SK-N-SH (cell line): ENCODE measurements at regions not wholly inside any gene's neighbourhood (a gene's known extent, or its start where the extent isn't known, plus 50 kb on each side); places are given as distances from the start of the nearest gene placed in this dataset.

Source experiments
- CTCF ChIA-PET: fragments of 300-600, 350-600 bp; formaldehyde crosslinking; extraction: SDS; loops from one replicate; lab custom pipeline; 2021; lab: Yijun Ruan, JAX
- POLR2A ChIA-PET: fragments of 350-600 bp; sonication (Branson Sonifier 250); formaldehyde crosslinking; extraction: SDS; loops from one replicate; lab custom pipeline; 2020; ENCODE audit warnings: antibody characterized with exemption, inconsistent platforms; lab: Yijun Ruan, JAX
- DNase-seq: peaks from one replicate; pipeline ENCODE4 v3.0.0; 2012
- H2AFZ ChIP-seq: fragments of 200-600 bp; sonication (generic); 2 replicates; pipeline ENCODE4 v1.8.1; 2016; ENCODE audit warnings: antibody characterized with exemption, mild to moderate bottlenecking, low read depth
- H3F3A ChIP-seq: fragments of 200-600 bp; sonication (generic); replicated peaks from 2 replicates; pipeline ENCODE3; 2016; ENCODE audit warnings: antibody characterized with exemption, mild to moderate bottlenecking; ENCODE audit not compliant: insufficient read depth
- H3K27ac ChIP-seq, 2 experiments: fragments of 200-500 bp in 1 of 2; fragments of 200-600 bp in 1 of 2; sonication (Bioruptor generic) in 1 of 2; sonication (generic), shearing (Covaris generic) in 1 of 2; 2 replicates each; pipeline versions ENCODE4 v1.5.1 to v1.6.1; 2014 to 2016; ENCODE audit warnings: low read depth in 2 of 2, inconsistent platforms in 1 of 2, low read length in 1 of 2, mild to moderate bottlenecking in 1 of 2, mixed read lengths in 1 of 2
- H3K27me3 ChIP-seq: fragments of 200-600 bp; sonication (generic), shearing (Covaris generic); 2 replicates; pipeline ENCODE4 v1.6.1; 2016; ENCODE audit warnings: mixed run types; ENCODE audit not compliant: insufficient read depth
- H3K36me3 ChIP-seq, 2 experiments: fragments of 200-500 bp in 1 of 2; fragments of 200-600 bp in 1 of 2; sonication (Bioruptor generic) in 1 of 2; sonication (generic) in 1 of 2; replicated peaks in 1 of 2; 2 replicates each; pipeline versions ENCODE3 to v1.5.1; 2014 to 2016; ENCODE audit warnings: low read length in 1 of 2, mild to moderate bottlenecking in 1 of 2; ENCODE audit not compliant: insufficient read depth in 2 of 2, control insufficient read depth in 1 of 2
- H3K4me1 ChIP-seq, 2 experiments: fragments of 200-500 bp in 1 of 2; fragments of 200-600 bp in 1 of 2; sonication (Bioruptor generic) in 1 of 2; sonication (generic), shearing (Covaris generic) in 1 of 2; 2 replicates each; pipeline versions ENCODE4 v1.5.1 to v1.6.1; 2014 to 2016; ENCODE audit warnings: low read depth in 1 of 2, low read length in 1 of 2, mixed run types in 1 of 2; ENCODE audit not compliant: insufficient read depth in 2 of 2, control insufficient read depth in 1 of 2
- H3K4me2 ChIP-seq: fragments of 200-600 bp; sonication (generic), shearing (Covaris generic); 2 replicates; pipeline ENCODE4 v1.6.1; 2017; ENCODE audit warnings: mixed run types
- H3K4me3 ChIP-seq, 2 experiments: fragments of 200-500 bp in 1 of 2; fragments of 200-600 bp in 1 of 2; sonication (Bioruptor generic) in 1 of 2; sonication (generic), shearing (Covaris generic) in 1 of 2; 2 replicates each; pipeline versions ENCODE4 v1.5.1 to v1.8.1; 2014 to 2016; ENCODE audit warnings: low read depth in 2 of 2, inconsistent platforms in 1 of 2, low read length in 1 of 2, mild to moderate bottlenecking in 1 of 2, mixed read lengths in 1 of 2, moderate library complexity in 1 of 2
- H3K79me2 ChIP-seq: fragments of 200-600 bp; sonication (generic); 2 replicates; pipeline ENCODE4 v1.8.1; 2017; ENCODE audit warnings: mild to moderate bottlenecking; ENCODE audit not compliant: insufficient read depth
- H3K9ac ChIP-seq: fragments of 200-600 bp; sonication (generic); 2 replicates; pipeline ENCODE4 v1.6.1; 2017; ENCODE audit warnings: mixed run types
- H3K9me2 ChIP-seq: fragments of 200-600 bp; sonication (generic); 2 replicates; pipeline ENCODE4 v1.6.1; 2017; ENCODE audit warnings: mixed run types
- H3K9me3 ChIP-seq: fragments of 200-600 bp; sonication (generic); 2 replicates; pipeline ENCODE4 v1.6.1; 2017; ENCODE audit warnings: mixed run types, mild to moderate bottlenecking, moderate library complexity
- H4K20me1 ChIP-seq: fragments of 200-600 bp; sonication (generic); 2 replicates; pipeline ENCODE4 v1.6.1; 2017; ENCODE audit warnings: mild to moderate bottlenecking, mixed run types; ENCODE audit not compliant: insufficient read depth
- CHD2 ChIP-seq: fragments of 150-350 bp; IDR thresholded peaks from 2 replicates; pipeline ENCODE4 v1.6.1; 2018; ENCODE audit warnings: low read length; ENCODE audit not compliant: partially characterized antibody
- ELF1 ChIP-seq: IDR thresholded peaks from 2 replicates; pipeline ENCODE4 v1.4.0; 2012
- EP300 ChIP-seq, 2 experiments: IDR thresholded peaks; 2 replicates each; pipeline versions ENCODE4 v1.4.0 to v1.6.1; 2012; ENCODE audit warnings: borderline replicate concordance in 1 of 2, low read depth in 1 of 2, low read length in 1 of 2
- GABPA ChIP-seq: IDR thresholded peaks from 2 replicates; pipeline ENCODE4 v1.4.0; 2012; ENCODE audit warnings: low read depth, mild to moderate bottlenecking
- JUND ChIP-seq: IDR thresholded peaks from 2 replicates; pipeline ENCODE4 v1.4.0; 2012
- MXI1 ChIP-seq: IDR thresholded peaks from 2 replicates; pipeline ENCODE4 v1.6.1; 2012; ENCODE audit warnings: mild to moderate bottlenecking, low read depth, low read length, improper control_type of control experiment
- NFIC ChIP-seq: IDR thresholded peaks from 2 replicates; pipeline ENCODE4 v1.4.0; 2012; ENCODE audit warnings: borderline replicate concordance
- NRF1 ChIP-seq: IDR thresholded peaks from 2 replicates; pipeline ENCODE4 v1.6.1; 2012; ENCODE audit warnings: low read depth, mild to moderate bottlenecking, low read length
- RAD21 ChIP-seq: IDR thresholded peaks from 2 replicates; pipeline ENCODE4 v1.6.1; 2012; ENCODE audit warnings: mild to moderate bottlenecking, low read length
- RCOR1 ChIP-seq: fragments of 150-350 bp; IDR thresholded peaks from 2 replicates; pipeline ENCODE4 v1.6.1; 2017; ENCODE audit warnings: antibody characterized with exemption, low read length
- SIN3A ChIP-seq: IDR thresholded peaks from 2 replicates; pipeline ENCODE4 v1.6.1; 2012; ENCODE audit warnings: low read depth, mild to moderate bottlenecking, low read length, moderate library complexity, borderline replicate concordance
- TAF1 ChIP-seq: IDR thresholded peaks from 2 replicates; pipeline ENCODE4 v1.6.1; 2012; ENCODE audit warnings: low read depth, mild to moderate bottlenecking, low read length, moderate library complexity, borderline replicate concordance
- TEAD4 ChIP-seq: IDR thresholded peaks from 2 replicates; pipeline ENCODE4 v1.4.0; 2012; ENCODE audit warnings: mild to moderate bottlenecking, borderline replicate concordance; ENCODE audit not compliant: insufficient read depth
- WGBS: methylation state at CpG from one replicate; pipeline ENCODE4 v1.1.6; 2017; ENCODE audit warnings: low lambda C conversion rate; 5-methylcytosine and 5-hydroxymethylcytosine counted together
- TF ChIP-seq, protein P1 (sequence below): IDR thresholded peaks from 2 replicates; pipeline ENCODE4 v1.4.0; 2012; ENCODE audit warnings: low read depth, borderline replicate concordance
- TF ChIP-seq, protein P2 (sequence below): IDR thresholded peaks from 2 replicates; pipeline ENCODE4 v1.6.1; 2012; ENCODE audit warnings: mild to moderate bottlenecking, low read depth, low read length, moderate library complexity
- TF ChIP-seq, protein P3 (sequence below): IDR thresholded peaks from 2 replicates; pipeline ENCODE4; 2012

DNA sequence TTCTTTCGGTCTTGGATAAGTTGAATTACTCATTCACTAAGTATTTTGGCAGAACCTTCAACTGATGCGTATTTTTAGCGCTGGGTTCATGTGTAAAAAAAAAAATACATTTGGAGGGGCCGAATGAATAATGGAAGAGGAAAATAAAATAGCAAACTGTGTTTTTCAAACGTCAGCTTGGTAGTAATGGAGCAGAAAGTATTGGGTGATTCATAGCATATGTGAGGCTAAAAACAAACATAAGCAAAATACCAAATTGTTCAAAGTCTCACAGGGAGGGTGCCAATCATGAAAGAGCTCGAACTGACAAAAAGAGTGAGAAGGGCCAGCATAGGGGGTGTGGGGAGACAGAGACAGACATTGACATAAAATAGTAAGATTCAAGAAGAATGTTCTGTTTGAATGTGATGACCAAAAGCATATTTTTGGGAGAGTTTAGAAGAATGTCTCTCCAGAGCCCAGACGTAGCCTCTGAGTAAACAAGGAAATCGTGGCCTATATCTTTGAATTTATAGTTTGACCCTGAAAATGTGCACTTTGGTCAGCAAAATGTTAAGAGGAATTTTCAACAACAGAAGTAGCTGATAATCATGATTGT lies 174.9 kb upstream of the HMHB1 start:
- no peak overlapping the region for H3K4me3 ChIP-seq
- H3K4me1 ChIP-seq = no peaks in the 10 kb centered on the region
- TF ChIP-seq TAF1 (no peak), GABPA (no peak), NFIC (no peak), EP300 (IDR thresholded peaks at IDR 0.05; ENCODE audit: borderline replicate concordance in 1 of 2, low read depth in 1 of 2, low read length in 1 of 2) (no peak), RAD21 (no peak), CHD2 (no peak), TEAD4 (no peak), RCOR1 (no peak), JUND (no peak), ELF1 (no peak), SIN3A (no peak)
- TF ChIP-seq, protein P1, sequence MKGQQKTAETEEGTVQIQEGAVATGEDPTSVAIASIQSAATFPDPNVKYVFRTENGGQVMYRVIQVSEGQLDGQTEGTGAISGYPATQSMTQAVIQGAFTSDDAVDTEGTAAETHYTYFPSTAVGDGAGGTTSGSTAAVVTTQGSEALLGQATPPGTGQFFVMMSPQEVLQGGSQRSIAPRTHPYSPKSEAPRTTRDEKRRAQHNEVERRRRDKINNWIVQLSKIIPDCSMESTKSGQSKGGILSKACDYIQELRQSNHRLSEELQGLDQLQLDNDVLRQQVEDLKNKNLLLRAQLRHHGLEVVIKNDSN = no peak
- TF ChIP-seq, protein P2, sequence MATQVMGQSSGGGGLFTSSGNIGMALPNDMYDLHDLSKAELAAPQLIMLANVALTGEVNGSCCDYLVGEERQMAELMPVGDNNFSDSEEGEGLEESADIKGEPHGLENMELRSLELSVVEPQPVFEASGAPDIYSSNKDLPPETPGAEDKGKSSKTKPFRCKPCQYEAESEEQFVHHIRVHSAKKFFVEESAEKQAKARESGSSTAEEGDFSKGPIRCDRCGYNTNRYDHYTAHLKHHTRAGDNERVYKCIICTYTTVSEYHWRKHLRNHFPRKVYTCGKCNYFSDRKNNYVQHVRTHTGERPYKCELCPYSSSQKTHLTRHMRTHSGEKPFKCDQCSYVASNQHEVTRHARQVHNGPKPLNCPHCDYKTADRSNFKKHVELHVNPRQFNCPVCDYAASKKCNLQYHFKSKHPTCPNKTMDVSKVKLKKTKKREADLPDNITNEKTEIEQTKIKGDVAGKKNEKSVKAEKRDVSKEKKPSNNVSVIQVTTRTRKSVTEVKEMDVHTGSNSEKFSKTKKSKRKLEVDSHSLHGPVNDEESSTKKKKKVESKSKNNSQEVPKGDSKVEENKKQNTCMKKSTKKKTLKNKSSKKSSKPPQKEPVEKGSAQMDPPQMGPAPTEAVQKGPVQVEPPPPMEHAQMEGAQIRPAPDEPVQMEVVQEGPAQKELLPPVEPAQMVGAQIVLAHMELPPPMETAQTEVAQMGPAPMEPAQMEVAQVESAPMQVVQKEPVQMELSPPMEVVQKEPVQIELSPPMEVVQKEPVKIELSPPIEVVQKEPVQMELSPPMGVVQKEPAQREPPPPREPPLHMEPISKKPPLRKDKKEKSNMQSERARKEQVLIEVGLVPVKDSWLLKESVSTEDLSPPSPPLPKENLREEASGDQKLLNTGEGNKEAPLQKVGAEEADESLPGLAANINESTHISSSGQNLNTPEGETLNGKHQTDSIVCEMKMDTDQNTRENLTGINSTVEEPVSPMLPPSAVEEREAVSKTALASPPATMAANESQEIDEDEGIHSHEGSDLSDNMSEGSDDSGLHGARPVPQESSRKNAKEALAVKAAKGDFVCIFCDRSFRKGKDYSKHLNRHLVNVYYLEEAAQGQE = no peak
- no peak overlapping the region for H2AFZ ChIP-seq
- H3F3A ChIP-seq = no peaks in the 10 kb centered on the region
- H3K9me2 ChIP-seq = no peaks in the 10 kb centered on the region
- H3K36me3 ChIP-seq = no peaks in the 10 kb centered on the region
- 66% methylated on average over 8 of the region's 8 CpGs for WGBS
- no peaks in the 10 kb centered on the region for H3K27me3 ChIP-seq
- H3K27ac ChIP-seq = no peak overlapping the region
- no peak overlapping the region for H3K9ac ChIP-seq
- DNase-seq = no peak
- CTCF ChIA-PET = no interaction called here
- no peaks in the 10 kb centered on the region for H3K79me2 ChIP-seq
- no peaks in the 10 kb centered on the region for H4K20me1 ChIP-seq
- no peak overlapping the region for H3K4me2 ChIP-seq
- H3K9me3 ChIP-seq = no peaks in the 10 kb centered on the region
- POLR2A ChIA-PET = no interaction called here

DNA sequence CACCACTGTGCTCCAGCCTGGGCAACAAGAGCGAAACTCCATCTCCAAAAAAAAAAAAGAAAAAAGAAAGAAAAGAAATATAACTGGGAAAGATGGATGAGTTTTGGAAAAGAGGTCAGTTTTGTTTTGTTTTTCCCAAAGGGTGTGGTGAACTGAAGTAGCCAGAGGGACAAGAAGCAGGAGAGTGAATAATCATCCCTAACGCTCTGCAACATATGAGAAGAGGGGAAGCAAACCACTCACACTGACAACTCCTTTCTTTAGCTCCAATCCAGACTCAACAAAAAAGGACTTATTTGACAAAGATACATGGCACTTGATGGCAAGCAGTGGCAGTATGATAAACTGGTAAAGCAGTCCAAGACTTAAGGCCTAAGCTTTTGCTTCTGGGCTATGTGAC lies 176.1 kb upstream of the HMHB1 start:
- Histone ChIP-seq H3F3A (no peaks in the 10 kb centered on the region), H3K9me3 (no peaks in the 10 kb centered on the region), H3K27me3 (no peaks in the 10 kb centered on the region), H3K9ac (no peak overlapping the region), H3K4me1 (no peaks in the 10 kb centered on the region), H3K36me3 (no peaks in the 10 kb centered on the region), H3K4me3 (no peak overlapping the region), H4K20me1 (no peaks in the 10 kb centered on the region), H3K9me2 (no peaks in the 10 kb centered on the region)
- DNase-seq = no peak
- 96% methylated on average over 2 of the region's 2 CpGs for WGBS
- CTCF ChIA-PET = no interaction called here
- TF ChIP-seq, protein P1 = no peak
- TF ChIP-seq, protein P3, sequence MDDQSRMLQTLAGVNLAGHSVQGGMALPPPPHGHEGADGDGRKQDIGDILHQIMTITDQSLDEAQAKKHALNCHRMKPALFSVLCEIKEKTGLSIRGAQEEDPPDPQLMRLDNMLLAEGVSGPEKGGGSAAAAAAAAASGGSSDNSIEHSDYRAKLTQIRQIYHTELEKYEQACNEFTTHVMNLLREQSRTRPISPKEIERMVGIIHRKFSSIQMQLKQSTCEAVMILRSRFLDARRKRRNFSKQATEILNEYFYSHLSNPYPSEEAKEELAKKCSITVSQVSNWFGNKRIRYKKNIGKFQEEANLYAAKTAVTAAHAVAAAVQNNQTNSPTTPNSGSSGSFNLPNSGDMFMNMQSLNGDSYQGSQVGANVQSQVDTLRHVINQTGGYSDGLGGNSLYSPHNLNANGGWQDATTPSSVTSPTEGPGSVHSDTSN = no peak
- no peak for TF ChIP-seq RCOR1
- TF ChIP-seq MXI1 = no peak
- no peak for TF ChIP-seq NRF1
- TF ChIP-seq, all 33 proteins: peak for 0
- POLR2A ChIA-PET = no interaction called here
- Histone ChIP-seq H3K4me2 (no peak overlapping the region), H3K27ac (no peak overlapping the region), H2AFZ (no peak overlapping the region), H3K79me2 (no peaks in the 10 kb centered on the region)
